Astrocyte (in vitro differentiated cells and primary cell): ENCODE measurements at regions not wholly inside any gene's neighbourhood (a gene's known extent, or its start where the extent isn't known, plus 50 kb on each side); places are given as distances from the start of the nearest gene placed in this dataset.

Experiments
- DNase-seq: peaks from one replicate; pipeline ENCODE4 v3.0.0-alpha.2; 2010; ENCODE audit warnings: low read depth
- FAIRE-seq: peaks from 2 replicates; lab custom pipeline; 2011; peaks lifted over from hg19 to GRCh38; lab: Jason Lieb, UNC
- H2AFZ ChIP-seq: 2 replicates; pipeline ENCODE4 v1.6.0; 2012; ENCODE audit warnings: low read depth, low read length, inconsistent platforms
- H3K27ac ChIP-seq: 2 replicates; pipeline ENCODE4 v1.5.1; 2011; ENCODE audit warnings: low read depth, low read length, inconsistent platforms
- H3K27me3 ChIP-seq: 2 replicates; pipeline ENCODE4 v1.6.0; 2011; ENCODE audit warnings: low read length, inconsistent platforms; ENCODE audit not compliant: insufficient read depth
- H3K36me3 ChIP-seq: 2 replicates; pipeline ENCODE4 v1.5.1; 2011; ENCODE audit warnings: low read length, inconsistent platforms; ENCODE audit not compliant: insufficient read depth
- H3K4me1 ChIP-seq: 2 replicates; pipeline ENCODE4 v1.5.1; 2011; ENCODE audit warnings: low read length, inconsistent platforms; ENCODE audit not compliant: insufficient read depth
- H3K4me2 ChIP-seq: 2 replicates; pipeline ENCODE4 v1.6.0; 2012; ENCODE audit warnings: low read length, inconsistent platforms
- H3K4me3 ChIP-seq: 2 replicates; pipeline ENCODE4 v1.5.1; 2011; ENCODE audit warnings: low read depth, mild to moderate bottlenecking, low read length, inconsistent platforms; ENCODE audit not compliant: insufficient read depth
- H3K79me2 ChIP-seq: 2 replicates; pipeline ENCODE4 v1.6.0; 2012; ENCODE audit warnings: mild to moderate bottlenecking, low read length, inconsistent platforms; ENCODE audit not compliant: insufficient read depth
- H3K9ac ChIP-seq: 2 replicates; pipeline ENCODE4 v1.6.0; 2012; ENCODE audit warnings: mild to moderate bottlenecking, low read length, inconsistent platforms
- H3K9me3 ChIP-seq: 2 replicates; pipeline ENCODE4 v1.5.1; 2012; ENCODE audit warnings: low read depth, mild to moderate bottlenecking, low read length, inconsistent platforms; ENCODE audit not compliant: insufficient read depth
- H4K20me1 ChIP-seq: 2 replicates; pipeline ENCODE4 v1.6.0; 2012; ENCODE audit warnings: low read length, inconsistent platforms; ENCODE audit not compliant: insufficient read depth
- H3K27ac Mint-ChIP-seq: one replicate; pipeline ENCODE4 v1.8.0; 2021; ENCODE audit warnings: mild to moderate bottlenecking, mixed read lengths; ENCODE audit not compliant: unreplicated experiment
- H3K27me3 Mint-ChIP-seq: one replicate; pipeline ENCODE4 v1.8.0; 2021; ENCODE audit warnings: low read depth, mixed read lengths; ENCODE audit not compliant: unreplicated experiment
- H3K36me3 Mint-ChIP-seq: one replicate; pipeline ENCODE4 v1.8.0; 2021; ENCODE audit warnings: low read depth, mixed read lengths; ENCODE audit not compliant: unreplicated experiment
- H3K4me1 Mint-ChIP-seq: one replicate; pipeline ENCODE4 v1.8.0; 2021; ENCODE audit warnings: low read depth, mixed read lengths; ENCODE audit not compliant: unreplicated experiment
- H3K4me3 Mint-ChIP-seq: one replicate; pipeline ENCODE4 v1.8.0; 2021; ENCODE audit warnings: mild to moderate bottlenecking, moderate library complexity, mixed read lengths; ENCODE audit not compliant: unreplicated experiment
- H3K9me3 Mint-ChIP-seq: one replicate; pipeline ENCODE4 v1.8.0; 2021; ENCODE audit warnings: mild to moderate bottlenecking, mixed read lengths; ENCODE audit not compliant: unreplicated experiment
- EZH2 ChIP-seq: IDR thresholded peaks from 2 replicates; pipeline ENCODE4 v1.6.1; 2012; ENCODE audit warnings: mild to moderate bottlenecking, low read length, inconsistent platforms; ENCODE audit not compliant: insufficient read depth
- TF ChIP-seq, protein P1 (sequence below): IDR thresholded peaks from 2 replicates; pipeline ENCODE4 v1.5.1; 2011; ENCODE audit warnings: low read depth, mild to moderate bottlenecking, inconsistent platforms, low read length, moderate library complexity; ENCODE audit not compliant: insufficient read depth

GRCh38 chr3:194906970-194907629 is 221.4 kb downstream of the FAM43A start:
- Mint-ChIP-seq H3K4me3 (no peak overlapping the region), H3K4me1 (peaks cover 16% of the 10 kb centered on the region), H3K9me3 (peaks cover 8% of the 10 kb centered on the region), H3K36me3 (peaks cover 5% of the 10 kb centered on the region), H3K27me3 (peaks cover 23% of the 10 kb centered on the region), H3K27ac (peak overlapping the region; percentile 34)
- no peaks in the 10 kb centered on the region for H3K79me2 ChIP-seq
- H4K20me1 ChIP-seq, result no peaks in the 10 kb centered on the region
- peaks cover 4% of the 10 kb centered on the region for H3K9me3 ChIP-seq
- H3K36me3 ChIP-seq, result no peaks in the 10 kb centered on the region
- H3K27ac ChIP-seq, result no peak overlapping the region
- H3K27me3 ChIP-seq, result peaks cover 25% of the 10 kb centered on the region
- no peaks in the 10 kb centered on the region for H3K4me1 ChIP-seq
- no peak for DNase-seq
- no peak overlapping the region for H3K4me3 ChIP-seq
- TF ChIP-seq, protein P1, sequence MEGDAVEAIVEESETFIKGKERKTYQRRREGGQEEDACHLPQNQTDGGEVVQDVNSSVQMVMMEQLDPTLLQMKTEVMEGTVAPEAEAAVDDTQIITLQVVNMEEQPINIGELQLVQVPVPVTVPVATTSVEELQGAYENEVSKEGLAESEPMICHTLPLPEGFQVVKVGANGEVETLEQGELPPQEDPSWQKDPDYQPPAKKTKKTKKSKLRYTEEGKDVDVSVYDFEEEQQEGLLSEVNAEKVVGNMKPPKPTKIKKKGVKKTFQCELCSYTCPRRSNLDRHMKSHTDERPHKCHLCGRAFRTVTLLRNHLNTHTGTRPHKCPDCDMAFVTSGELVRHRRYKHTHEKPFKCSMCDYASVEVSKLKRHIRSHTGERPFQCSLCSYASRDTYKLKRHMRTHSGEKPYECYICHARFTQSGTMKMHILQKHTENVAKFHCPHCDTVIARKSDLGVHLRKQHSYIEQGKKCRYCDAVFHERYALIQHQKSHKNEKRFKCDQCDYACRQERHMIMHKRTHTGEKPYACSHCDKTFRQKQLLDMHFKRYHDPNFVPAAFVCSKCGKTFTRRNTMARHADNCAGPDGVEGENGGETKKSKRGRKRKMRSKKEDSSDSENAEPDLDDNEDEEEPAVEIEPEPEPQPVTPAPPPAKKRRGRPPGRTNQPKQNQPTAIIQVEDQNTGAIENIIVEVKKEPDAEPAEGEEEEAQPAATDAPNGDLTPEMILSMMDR, result no peak
- TF ChIP-seq EZH2, result no peak
- no peak overlapping the region for H3K4me2 ChIP-seq
- no peak overlapping the region for H2AFZ ChIP-seq
- H3K9ac ChIP-seq, result no peak overlapping the region
- FAIRE-seq, result no peak

DNA sequence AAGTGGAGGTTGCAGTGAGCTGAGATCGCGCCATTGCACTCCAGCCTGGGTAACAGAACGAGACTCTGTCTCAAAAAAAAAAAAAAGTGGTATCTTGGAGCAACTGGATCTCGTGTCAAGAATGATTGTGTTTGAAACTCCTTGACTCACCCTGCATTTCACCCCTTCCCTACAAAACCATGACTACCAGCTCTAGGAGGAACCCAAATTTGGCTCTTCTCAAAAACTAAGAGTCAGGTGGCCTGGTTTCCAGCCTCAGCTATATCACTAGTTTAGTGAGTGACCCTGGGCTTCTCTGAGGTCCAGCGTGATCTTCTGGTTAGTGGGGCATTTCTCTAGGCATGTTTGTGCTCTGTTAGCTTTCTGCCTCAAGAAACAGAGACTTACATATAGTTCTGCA is 222.1 kb downstream of the FAM43A start:
- Histone ChIP-seq H3K36me3 (no peaks in the 10 kb centered on the region), H3K4me3 (no peak overlapping the region), H3K9me3 (peaks cover 4% of the 10 kb centered on the region), H3K27ac (no peak overlapping the region), H2AFZ (no peak overlapping the region), H3K4me1 (no peaks in the 10 kb centered on the region), H3K9ac (no peak overlapping the region), H4K20me1 (no peaks in the 10 kb centered on the region), H3K27me3 (peaks cover 24% of the 10 kb centered on the region), H3K4me2 (no peak overlapping the region), H3K79me2 (no peaks in the 10 kb centered on the region)
- FAIRE-seq, result no peak
- no peak overlapping the region for H3K4me3 Mint-ChIP-seq
- no peak for DNase-seq
- H3K36me3 Mint-ChIP-seq, result peaks cover 5% of the 10 kb centered on the region
- no peak overlapping the region for H3K27ac Mint-ChIP-seq
- H3K9me3 Mint-ChIP-seq, result peaks cover 8% of the 10 kb centered on the region
- H3K27me3 Mint-ChIP-seq, result peaks cover 26% of the 10 kb centered on the region
- peaks cover 16% of the 10 kb centered on the region for H3K4me1 Mint-ChIP-seq
- TF ChIP-seq, protein P1, result no peak
- TF ChIP-seq EZH2, result no peak

DNA sequence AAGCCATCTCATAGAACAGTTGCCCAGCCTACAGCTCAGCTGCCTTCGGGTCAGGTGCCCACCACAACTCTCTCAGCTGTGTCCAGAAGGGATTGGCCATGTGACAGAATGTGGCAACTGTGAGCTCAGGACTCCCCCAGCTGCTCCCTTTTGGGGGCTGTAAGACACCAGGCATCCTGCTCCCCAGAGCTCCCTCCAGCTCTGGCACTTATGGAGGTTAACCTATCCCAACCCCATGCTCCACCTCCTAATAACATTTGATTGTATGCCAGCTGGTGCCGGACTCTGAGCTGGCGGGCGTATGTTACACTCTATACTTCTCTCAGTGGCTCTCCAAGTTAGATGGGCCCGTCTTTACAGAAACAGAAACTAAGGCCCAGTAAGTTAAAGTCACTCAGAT is 222.8 kb downstream of the FAM43A start:
- H3K27me3 ChIP-seq, result peaks cover 25% of the 10 kb centered on the region
- no peaks in the 10 kb centered on the region for H3K79me2 ChIP-seq
- DNase-seq (no peak), FAIRE-seq (no peak)
- H3K4me1 ChIP-seq, result no peaks in the 10 kb centered on the region
- TF ChIP-seq, protein P1, result no peak
- TF ChIP-seq EZH2, result no peak
- no peak overlapping the region for H3K9ac ChIP-seq
- H3K36me3 ChIP-seq, result no peaks in the 10 kb centered on the region
- no peak overlapping the region for H3K27ac ChIP-seq
- peaks cover 16% of the 10 kb centered on the region for H3K4me1 Mint-ChIP-seq
- H3K27ac Mint-ChIP-seq, result no peak overlapping the region
- H3K36me3 Mint-ChIP-seq, result peaks cover 5% of the 10 kb centered on the region
- no peak overlapping the region for H3K4me3 ChIP-seq
- H3K9me3 Mint-ChIP-seq, result peaks cover 10% of the 10 kb centered on the region
- no peak overlapping the region for H2AFZ ChIP-seq
- no peak overlapping the region for H3K4me2 ChIP-seq
- no peaks in the 10 kb centered on the region for H4K20me1 ChIP-seq
- H3K4me3 Mint-ChIP-seq, result no peak overlapping the region
- H3K9me3 ChIP-seq, result peaks cover 1% of the 10 kb centered on the region
- peaks cover 33% of the 10 kb centered on the region for H3K27me3 Mint-ChIP-seq
